Loucy (cell line): ENCODE measurements at regions not wholly inside any gene's neighbourhood (a gene's known extent, or its start where the extent isn't known, plus 50 kb on each side); places are given as distances from the start of the nearest gene placed in this dataset.

Source experiments
- H2AFZ ChIP-seq: fragments of 200-600 bp; sonication (generic); 2 replicates; pipeline ENCODE4 v1.6.0; 2016; ENCODE audit warnings: antibody characterized with exemption, mild to moderate bottlenecking, low read length, moderate library complexity
- H3F3A ChIP-seq: fragments of 200-600 bp; 2 replicates; pipeline ENCODE4 v1.6.0; 2016; ENCODE audit warnings: antibody characterized with exemption, low read depth, mild to moderate bottlenecking
- H3K27me3 ChIP-seq: fragments of 200-600 bp; sonication (generic); 2 replicates; pipeline ENCODE4 v1.6.1; 2014; ENCODE audit warnings: low read length, mild to moderate bottlenecking; ENCODE audit not compliant: insufficient read depth, poor library complexity, severe bottlenecking
- H3K36me3 ChIP-seq: fragments of 200-600 bp; sonication (generic); 2 replicates; pipeline ENCODE4 v1.6.1; 2016; ENCODE audit warnings: low read length; ENCODE audit not compliant: insufficient read depth
- H3K4me1 ChIP-seq: fragments of 200-600 bp; sonication (generic); 2 replicates; pipeline ENCODE4 v1.5.1; 2014; ENCODE audit warnings: low read length, mild to moderate bottlenecking; ENCODE audit not compliant: insufficient read depth, poor library complexity, severe bottlenecking
- H3K4me2 ChIP-seq: fragments of 200-600 bp; sonication (generic); 2 replicates; pipeline ENCODE4 v1.6.0; 2014; ENCODE audit warnings: antibody characterized with exemption, low read length, low read depth, mild to moderate bottlenecking; ENCODE audit not compliant: poor library complexity, severe bottlenecking
- H3K4me3 ChIP-seq: fragments of 200-600 bp; sonication (generic); 2 replicates; pipeline ENCODE4 v1.5.1; 2014; ENCODE audit warnings: low read length, mild to moderate bottlenecking, mixed read lengths; ENCODE audit not compliant: poor library complexity, severe bottlenecking
- H3K79me2 ChIP-seq: fragments of 200-600 bp; sonication (generic); 2 replicates; pipeline ENCODE4 v1.6.1; 2014; ENCODE audit warnings: low read length; ENCODE audit not compliant: insufficient read depth
- H3K9ac ChIP-seq: fragments of 200-600 bp; sonication (generic); 2 replicates; pipeline ENCODE4 v1.6.0; 2014; ENCODE audit warnings: mild to moderate bottlenecking, low read depth, low read length, moderate library complexity; ENCODE audit not compliant: poor library complexity, severe bottlenecking
- H3K9me2 ChIP-seq: fragments of 200-600 bp; sonication (generic); replicated peaks from 2 replicates; pipeline ENCODE4 v1.6.1; 2016; ENCODE audit warnings: low read depth, low read length, mixed read lengths
- H3K9me3 ChIP-seq: fragments of 200-600 bp; sonication (generic); 2 replicates; pipeline ENCODE4 v1.6.1; 2014; ENCODE audit warnings: mild to moderate bottlenecking, antibody characterized with exemption, low read length, low read depth; ENCODE audit not compliant: insufficient read depth
- H4K20me1 ChIP-seq: fragments of 200-600 bp; sonication (generic); 2 replicates; pipeline ENCODE4 v1.6.0; 2014; ENCODE audit warnings: antibody characterized with exemption, low read length, mild to moderate bottlenecking; ENCODE audit not compliant: insufficient read depth, poor library complexity, severe bottlenecking
- CTCF ChIP-seq: fragments of 200-600 bp; sonication (generic); conservative IDR thresholded peaks from 2 replicates; pipeline ENCODE4 v1.5.1; 2014; ENCODE audit warnings: mild to moderate bottlenecking, antibody characterized with exemption, low read length
- EZH2phosphoT487 ChIP-seq: fragments of 200-600 bp; IDR thresholded peaks from 2 replicates; pipeline ENCODE4 v1.6.1; 2018; ENCODE audit warnings: antibody characterized with exemption, mild to moderate bottlenecking, moderate library complexity, borderline replicate concordance

DNA sequence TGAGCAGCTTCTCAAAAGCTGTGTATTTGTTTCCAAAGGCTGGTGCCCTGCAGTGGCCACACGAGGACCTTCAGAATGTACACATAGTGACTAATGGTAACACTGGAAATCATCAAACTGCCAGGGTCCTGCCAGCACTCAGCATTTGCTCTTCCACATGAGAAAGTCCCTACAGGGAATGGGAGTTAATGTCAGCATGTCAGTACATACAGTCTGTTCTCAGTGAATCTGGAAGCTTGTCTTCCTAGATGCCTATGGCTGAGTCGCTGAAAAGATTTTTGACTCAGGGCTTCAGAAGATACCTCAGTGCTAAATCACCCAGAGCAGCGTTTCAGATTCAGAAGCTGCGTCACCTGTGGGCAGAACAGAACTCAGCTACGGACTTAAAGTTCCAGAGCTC is 108.2 kb downstream of the CDC7 start:
- Histone ChIP-seq H3K4me1 (no peaks in the 10 kb centered on the region), H4K20me1 (no peaks in the 10 kb centered on the region), H3K4me3 (no peak overlapping the region), H3F3A (no peaks in the 10 kb centered on the region), H3K9me2 (no peaks in the 10 kb centered on the region), H3K9me3 (no peaks in the 10 kb centered on the region), H3K27me3 (no peaks in the 10 kb centered on the region), H3K79me2 (no peaks in the 10 kb centered on the region), H3K36me3 (no peaks in the 10 kb centered on the region), H3K9ac (no peak overlapping the region), H3K4me2 (no peak overlapping the region), H2AFZ (no peak overlapping the region)
- TF ChIP-seq EZH2phosphoT487 (no peak), CTCF (no peak)

- H3K36me3 ChIP-seq, result no peaks in the 10 kb centered on the region
- H3K9me2 ChIP-seq, result no peaks in the 10 kb centered on the region
- H3K9ac ChIP-seq, result no peak overlapping the region
- H3K9me3 ChIP-seq, result no peaks in the 10 kb centered on the region
- no peaks in the 10 kb centered on the region for H3K4me1 ChIP-seq
- H3K79me2 ChIP-seq, result no peaks in the 10 kb centered on the region
- H3F3A ChIP-seq, result no peaks in the 10 kb centered on the region
- no peaks in the 10 kb centered on the region for H4K20me1 ChIP-seq
- no peak overlapping the region for H3K4me3 ChIP-seq
- no peak for TF ChIP-seq CTCF
- no peak for TF ChIP-seq EZH2phosphoT487
- no peak overlapping the region for H3K4me2 ChIP-seq
- no peak overlapping the region for H2AFZ ChIP-seq
- H3K27me3 ChIP-seq, result no peaks in the 10 kb centered on the region
Measured at GRCh38 chr1:91609551-91609950, 108.9 kb downstream of the CDC7 start.

GRCh38 chr1:91610102-91610501 is 109.5 kb downstream of the CDC7 start:
- H3K9me2 ChIP-seq, result no peaks in the 10 kb centered on the region
- TF ChIP-seq EZH2phosphoT487 (no peak), CTCF (no peak)
- no peaks in the 10 kb centered on the region for H3K9me3 ChIP-seq
- H3K4me3 ChIP-seq, result no peak overlapping the region
- no peak overlapping the region for H3K4me2 ChIP-seq
- no peak overlapping the region for H2AFZ ChIP-seq
- H3F3A ChIP-seq, result no peaks in the 10 kb centered on the region
- H3K79me2 ChIP-seq, result no peaks in the 10 kb centered on the region
- H3K36me3 ChIP-seq, result no peaks in the 10 kb centered on the region
- H4K20me1 ChIP-seq, result no peaks in the 10 kb centered on the region
- no peak overlapping the region for H3K9ac ChIP-seq
- no peaks in the 10 kb centered on the region for H3K27me3 ChIP-seq
- no peaks in the 10 kb centered on the region for H3K4me1 ChIP-seq
